Ectodermal cell (in vitro differentiated cells): ENCODE measurements at regions not wholly inside any gene's neighbourhood (a gene's known extent, or its start where the extent isn't known, plus 50 kb on each side); places are given as distances from the start of the nearest gene placed in this dataset.
"Not testable (repeated sequence)": the region's sequence is repeated elsewhere in the genome, so short reads cannot be mapped to it uniquely, and the experiment has no call there.

Source experiments
- H3K27ac ChIP-seq: 2 replicates; pipeline ENCODE4 v1.7.0; 2013; ENCODE audit warnings: mild to moderate bottlenecking, low read depth, low read length; ENCODE audit not compliant: insufficient read depth, poor library complexity, severe bottlenecking
- H3K27me3 ChIP-seq: 2 replicates; pipeline ENCODE4 v1.7.0; 2013; ENCODE audit warnings: mild to moderate bottlenecking, low read length; ENCODE audit not compliant: insufficient read depth, control insufficient read depth, poor library complexity, severe bottlenecking
- H3K36me3 ChIP-seq: one replicate; pipeline ENCODE4 v1.7.0; 2013; ENCODE audit warnings: low read length; ENCODE audit not compliant: control insufficient read depth, insufficient read depth
- H3K4me1 ChIP-seq: one replicate; pipeline ENCODE4 v1.7.0; 2013; ENCODE audit warnings: low read length; ENCODE audit not compliant: control insufficient read depth, insufficient read depth
- H3K4me3 ChIP-seq: 2 replicates; pipeline ENCODE4 v1.7.0; 2013; ENCODE audit warnings: low read depth, low read length, control low read depth; ENCODE audit not compliant: insufficient read depth
- H3K9me3 ChIP-seq: 2 replicates; pipeline ENCODE4 v1.7.0; 2013; ENCODE audit warnings: mild to moderate bottlenecking, low read length, moderate library complexity; ENCODE audit not compliant: control insufficient read depth
- WGBS, 2 experiments: methylation state at CpG; one replicate each; pipeline ENCODE4 v1.1.7; 2013; ENCODE audit warnings: missing lambda C conversion rate in 2 of 2; 5-methylcytosine and 5-hydroxymethylcytosine counted together

GRCh38 chr13:50224534-50224933 lies 209.3 kb downstream of the KCNRG start:
- Histone ChIP-seq H3K9me3 (no peaks in the 10 kb centered on the region), H3K36me3 (no peaks in the 10 kb centered on the region), H3K27ac (no peak overlapping the region), H3K4me1 (no peaks in the 10 kb centered on the region), H3K27me3 (no peaks in the 10 kb centered on the region), H3K4me3 (no peak overlapping the region)
- WGBS, 2 experiments: 94 to 97% methylated on average over 4 of the region's 4 CpGs

- H3K4me1 ChIP-seq: no peaks in the 10 kb centered on the region
- H3K4me3 ChIP-seq: no peak overlapping the region
- H3K27ac ChIP-seq: no peak overlapping the region
- no peaks in the 10 kb centered on the region for H3K27me3 ChIP-seq
- 75 to 92% methylated on average over 2 to 3 of the region's 3 CpGs for WGBS, 2 experiments
- no peaks in the 10 kb centered on the region for H3K36me3 ChIP-seq
- no peaks in the 10 kb centered on the region for H3K9me3 ChIP-seq
Observed at GRCh38 chr13:50225193-50226155, 210.2 kb downstream of the KCNRG start.

GRCh38 chr13:50226515-50227155 lies 211.4 kb downstream of the KCNRG start:
- no peak overlapping the region for H3K27ac ChIP-seq
- H3K4me3 ChIP-seq: no peak overlapping the region
- H3K4me1 ChIP-seq: no peaks in the 10 kb centered on the region
- no peaks in the 10 kb centered on the region for H3K9me3 ChIP-seq
- no peaks in the 10 kb centered on the region for H3K27me3 ChIP-seq
- no peaks in the 10 kb centered on the region for H3K36me3 ChIP-seq

GRCh38 chr13:50227361-50227760 lies 212.1 kb downstream of the KCNRG start:
- no peaks in the 10 kb centered on the region for H3K27me3 ChIP-seq
- no peak overlapping the region for H3K4me3 ChIP-seq
- no peaks in the 10 kb centered on the region for H3K4me1 ChIP-seq
- no peaks in the 10 kb centered on the region for H3K9me3 ChIP-seq
- H3K36me3 ChIP-seq: no peaks in the 10 kb centered on the region
- WGBS, 2 experiments: 91 to 92% methylated on average over 4 to 5 of the region's 5 CpGs
- H3K27ac ChIP-seq: no peak overlapping the region

GRCh38 chr13:50228527-50228926 lies 213.3 kb downstream of the KCNRG start:
- Histone ChIP-seq H3K4me1 (no peaks in the 10 kb centered on the region), H3K36me3 (no peaks in the 10 kb centered on the region), H3K9me3 (no peaks in the 10 kb centered on the region), H3K4me3 (no peak overlapping the region), H3K27ac (no peak overlapping the region), H3K27me3 (no peaks in the 10 kb centered on the region)
- WGBS, 2 experiments: 85 to 90% methylated on average over 6 of the region's 6 CpGs

- Histone ChIP-seq H3K36me3 (no peaks in the 10 kb centered on the region), H3K9me3 (no peaks in the 10 kb centered on the region), H3K27ac (no peak overlapping the region), H3K4me3 (no peak overlapping the region), H3K4me1 (no peaks in the 10 kb centered on the region), H3K27me3 (no peaks in the 10 kb centered on the region)
- WGBS, 2 experiments: 91 to 100% methylated on average over 1 to 2 of the region's 2 CpGs
Observed at GRCh38 chr13:50229960-50230661, 214.9 kb downstream of the KCNRG start.

GRCh38 chr13:50230662-50230978 lies 215.4 kb downstream of the KCNRG start:
- no peaks in the 10 kb centered on the region for H3K27me3 ChIP-seq
- 96 to 97% methylated on average over 2 of the region's 2 CpGs for WGBS, 2 experiments
- no peak overlapping the region for H3K27ac ChIP-seq
- no peaks in the 10 kb centered on the region for H3K9me3 ChIP-seq
- no peak overlapping the region for H3K4me3 ChIP-seq
- no peaks in the 10 kb centered on the region for H3K4me1 ChIP-seq
- no peaks in the 10 kb centered on the region for H3K36me3 ChIP-seq

- H3K4me1 ChIP-seq, H3K27me3 ChIP-seq, H3K4me3 ChIP-seq, H3K9me3 ChIP-seq, H3K27ac ChIP-seq, H3K36me3 ChIP-seq: not testable (repeated sequence)
- 96% methylated on average over 5 of the region's 5 CpGs for WGBS, 2 experiments
Observed at GRCh38 chr13:50233574-50233973, 218.3 kb downstream of the KCNRG start.

GRCh38 chr13:50235604-50236342 lies 220.5 kb downstream of the KCNRG start:
- no peaks in the 10 kb centered on the region for H3K9me3 ChIP-seq
- no peak overlapping the region for H3K4me3 ChIP-seq
- 92 to 97% methylated on average over 1 to 5 of the region's 6 CpGs for WGBS, 2 experiments
- H3K36me3 ChIP-seq: no peaks in the 10 kb centered on the region
- peaks cover 12% of the 10 kb centered on the region for H3K27me3 ChIP-seq
- H3K27ac ChIP-seq: no peak overlapping the region
- no peaks in the 10 kb centered on the region for H3K4me1 ChIP-seq
